NCI-H2029 treated with DMSO at 0.1 percent for 48 hours (cell line): ENCODE measurements at regions not wholly inside any gene's neighbourhood (a gene's known extent, or its start where the extent isn't known, plus 50 kb on each side); places are given as distances from the start of the nearest gene placed in this dataset.

Experiments used
- DNase-seq: peaks from one replicate; lab custom pipeline; 2025; lab: John Stamatoyannopoulos, UW

DNA sequence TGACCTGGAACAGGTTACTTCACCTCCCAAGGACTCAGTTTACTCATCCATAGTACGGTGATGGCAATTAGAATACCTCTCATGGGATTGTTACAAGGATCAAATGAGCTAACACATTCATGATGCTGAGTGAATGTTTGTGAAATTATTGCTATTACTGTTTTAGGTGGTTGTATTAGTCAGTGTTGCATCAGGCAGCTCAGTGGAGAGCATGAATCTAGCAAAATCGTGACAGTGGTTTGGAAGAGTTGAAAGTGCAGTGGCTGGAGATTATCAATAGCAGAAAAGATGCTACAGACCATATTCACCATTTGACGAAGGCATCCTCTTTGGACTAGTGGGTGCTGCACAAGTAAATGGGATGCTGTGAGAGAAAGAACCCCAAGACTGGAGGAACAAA is 50.4 kb upstream of the CTNNBL1 start:
- no peak for DNase-seq

DNA sequence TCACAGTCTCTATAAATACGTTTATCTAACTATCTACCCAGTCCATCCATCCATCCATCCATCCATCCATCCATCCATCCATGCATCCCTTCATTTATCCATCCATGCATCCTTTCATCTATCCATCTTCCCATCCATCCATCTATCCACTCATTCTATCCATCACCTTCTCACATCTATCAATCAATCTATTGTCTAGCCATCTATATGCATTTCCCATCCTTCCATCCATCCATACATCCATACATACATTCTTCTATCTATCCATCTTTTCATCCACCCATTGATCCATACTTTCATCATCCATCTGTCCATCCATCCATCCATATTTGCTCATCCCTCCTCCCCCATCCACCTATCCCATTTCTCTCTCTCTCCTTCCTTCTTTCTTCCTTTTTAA is 51.6 kb upstream of the CTNNBL1 start:
- no peak for DNase-seq

DNA sequence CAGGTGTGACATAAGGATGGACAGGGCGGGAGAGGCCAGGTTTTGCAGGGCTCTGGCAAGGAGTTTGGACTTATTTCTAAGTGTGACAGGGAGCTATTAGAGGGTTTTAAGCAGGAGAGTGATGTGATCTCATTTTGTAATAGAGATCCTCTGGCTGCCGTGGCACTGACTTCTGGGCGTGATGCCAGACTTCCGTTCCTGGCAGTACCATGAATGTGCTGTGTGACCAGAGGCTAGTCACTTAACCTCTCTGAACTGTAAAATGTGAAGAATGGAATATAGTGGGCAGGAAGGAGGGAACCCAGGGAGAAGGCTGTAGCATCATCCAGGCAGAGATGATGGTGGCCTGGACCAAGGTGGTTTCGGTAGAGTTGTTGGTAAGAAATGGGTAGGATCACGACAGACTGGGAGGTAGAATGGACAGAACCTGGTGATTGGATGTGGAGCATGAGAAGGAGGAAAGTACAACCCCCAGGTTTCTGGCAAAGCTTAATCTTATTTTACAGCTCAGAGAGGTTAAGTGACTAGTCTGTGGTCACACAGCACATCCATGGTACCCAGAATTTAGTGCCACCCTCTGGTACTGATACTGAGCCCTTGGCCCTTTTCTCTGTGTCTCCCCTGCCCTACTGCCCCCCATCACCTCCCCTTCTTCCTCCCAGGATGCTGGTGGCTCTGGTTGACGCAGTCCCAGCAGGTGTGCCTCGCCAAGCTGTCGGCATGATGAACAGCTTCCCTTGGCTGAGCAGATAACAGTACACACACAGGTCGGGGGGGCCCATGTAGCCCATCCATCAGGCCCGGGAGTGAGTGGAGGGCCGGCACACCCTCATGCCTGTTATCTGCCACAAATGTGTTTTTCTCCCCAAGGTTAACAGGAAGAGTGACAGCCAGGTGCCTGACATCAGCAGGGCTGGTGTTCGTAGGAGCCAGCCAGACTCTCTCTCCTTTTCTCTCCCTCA is 52.9 kb upstream of the CTNNBL1 start:
- DNase-seq: no peak

GRCh38 chr20:37638527-37638926 is 55.3 kb upstream of the CTNNBL1 start:
- DNase-seq: no peak

DNA sequence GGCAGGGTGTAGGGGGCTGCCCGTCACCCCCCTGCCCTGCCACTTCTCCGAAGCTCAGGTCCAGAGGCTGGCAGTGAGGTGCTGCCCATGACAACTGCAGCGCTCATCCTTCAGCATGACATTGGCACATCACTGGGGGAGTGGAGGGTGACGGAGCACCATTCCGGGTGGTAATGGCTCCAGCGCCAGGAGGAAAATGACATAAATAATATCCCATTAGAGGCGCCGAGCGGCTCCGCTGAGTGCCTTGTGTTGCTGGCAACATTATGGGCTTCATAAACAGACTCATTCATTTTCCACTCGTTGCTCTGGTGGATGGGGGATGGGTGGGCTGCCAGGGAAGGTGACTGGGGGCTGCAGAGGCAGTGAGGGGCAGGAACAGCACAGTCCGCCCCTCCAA is 56.9 kb upstream of the CTNNBL1 start:
- DNase-seq: no peak

DNA sequence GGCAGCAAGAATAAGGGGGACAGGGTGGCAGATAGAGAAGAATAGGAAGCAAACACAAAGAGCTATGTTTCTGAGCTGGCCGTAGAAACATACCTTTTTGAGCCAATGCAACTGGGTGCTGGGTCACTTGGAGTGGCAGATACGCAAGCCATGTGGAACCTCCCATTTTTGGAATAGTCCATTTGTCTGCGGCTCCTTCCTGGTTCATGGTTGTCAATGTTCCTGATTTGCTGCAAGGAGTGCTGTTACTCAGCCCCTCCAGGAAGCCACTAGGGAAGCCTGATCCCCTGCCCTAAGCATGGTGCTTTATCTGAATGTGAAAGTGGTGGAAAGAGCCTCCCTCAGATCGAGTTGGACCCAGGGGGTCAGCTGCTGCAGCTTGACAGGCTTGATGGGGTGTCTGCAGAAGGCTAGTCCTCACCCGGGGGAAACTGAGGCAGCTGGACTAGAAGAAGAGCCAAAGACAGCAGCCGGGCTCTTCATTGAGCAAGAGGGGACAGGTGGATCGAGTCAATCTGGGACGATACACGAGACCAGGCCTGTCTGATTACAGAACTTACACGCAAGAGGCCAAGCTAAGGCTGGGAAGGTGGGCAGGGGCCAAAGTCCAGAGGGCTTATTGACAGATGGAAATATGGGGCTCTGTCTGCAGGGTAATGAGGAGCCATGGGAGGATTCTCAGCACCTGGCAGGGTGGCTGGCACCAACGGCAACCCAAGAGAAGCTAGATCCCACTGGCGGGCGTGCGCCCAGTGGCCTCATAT is 57.4 kb upstream of the CTNNBL1 start:
- DNase-seq: no peak

DNA sequence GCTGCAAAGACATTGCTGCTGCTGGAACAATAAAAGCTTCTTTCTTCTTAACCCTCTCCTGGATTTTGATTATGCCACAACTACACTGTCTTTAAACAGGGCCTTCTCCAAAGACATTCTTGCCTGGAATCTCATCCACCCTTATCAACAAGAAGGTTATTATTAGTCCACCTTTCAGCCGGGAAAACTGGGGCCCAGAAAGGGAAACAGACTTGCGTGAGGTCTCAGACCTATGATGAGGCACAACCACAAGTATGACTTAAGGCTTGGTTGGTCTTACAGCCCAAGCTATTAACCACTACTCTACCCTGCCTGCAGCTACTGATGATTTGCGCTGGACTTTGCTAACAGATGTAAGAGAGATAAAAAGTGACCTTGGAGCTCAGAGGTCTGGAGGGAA is 62.8 kb upstream of the CTNNBL1 start:
- no peak for DNase-seq

DNA sequence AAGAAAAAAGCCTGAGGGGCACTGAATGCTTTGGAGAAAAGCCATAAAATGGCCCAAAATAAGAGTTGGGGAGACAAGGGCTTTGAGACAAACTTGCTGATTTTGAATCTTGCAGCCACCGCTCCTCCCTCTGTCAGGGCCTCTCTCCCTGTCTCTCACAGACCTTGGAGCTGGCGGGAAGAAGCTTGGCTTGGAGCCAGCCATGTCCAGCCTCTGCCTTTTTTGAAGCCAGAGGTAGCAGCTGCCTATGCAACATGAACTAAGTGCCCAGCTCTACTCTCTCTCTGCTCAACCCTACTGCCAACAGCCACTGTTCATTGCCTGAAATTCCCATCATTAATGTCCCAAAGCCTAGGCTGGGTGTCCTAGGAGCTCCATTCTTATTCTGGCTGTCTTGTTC is 63.7 kb upstream of the CTNNBL1 start:
- DNase-seq: peak; percentile 1

GRCh38 chr20:37627767-37628130 is 66.1 kb upstream of the CTNNBL1 start:
- DNase-seq: no peak

- DNase-seq: no peak
Measured at GRCh38 chr20:37627060-37627766, 66.6 kb upstream of the CTNNBL1 start.

GRCh38 chr20:37624963-37625362 is 68.9 kb upstream of the CTNNBL1 start:
- no peak for DNase-seq

GRCh38 chr20:37622728-37623127 is 71.1 kb upstream of the CTNNBL1 start:
- no peak for DNase-seq

DNA sequence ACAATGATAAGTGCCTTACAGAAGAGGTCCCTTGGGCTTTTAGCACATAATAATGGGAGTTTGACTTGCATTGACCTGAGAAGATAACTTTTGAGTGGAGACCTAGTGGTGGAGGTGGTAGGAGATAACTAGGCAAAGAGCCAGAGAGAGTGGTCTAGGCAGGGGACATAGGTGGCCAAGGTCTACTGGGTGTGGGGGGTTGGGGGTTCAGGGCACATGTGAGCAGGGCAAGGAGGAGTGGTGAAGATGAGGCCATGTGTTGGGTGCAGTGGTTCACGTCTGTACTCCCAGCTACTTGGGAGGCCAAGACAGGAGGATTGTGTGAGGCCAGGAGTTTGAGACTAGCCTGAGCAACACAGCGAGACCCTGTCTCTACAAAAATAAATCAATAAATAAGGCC is 74.3 kb upstream of the CTNNBL1 start:
- no peak for DNase-seq

GRCh38 chr20:37616110-37616425 is 77.8 kb upstream of the CTNNBL1 start:
- DNase-seq: no peak

DNA sequence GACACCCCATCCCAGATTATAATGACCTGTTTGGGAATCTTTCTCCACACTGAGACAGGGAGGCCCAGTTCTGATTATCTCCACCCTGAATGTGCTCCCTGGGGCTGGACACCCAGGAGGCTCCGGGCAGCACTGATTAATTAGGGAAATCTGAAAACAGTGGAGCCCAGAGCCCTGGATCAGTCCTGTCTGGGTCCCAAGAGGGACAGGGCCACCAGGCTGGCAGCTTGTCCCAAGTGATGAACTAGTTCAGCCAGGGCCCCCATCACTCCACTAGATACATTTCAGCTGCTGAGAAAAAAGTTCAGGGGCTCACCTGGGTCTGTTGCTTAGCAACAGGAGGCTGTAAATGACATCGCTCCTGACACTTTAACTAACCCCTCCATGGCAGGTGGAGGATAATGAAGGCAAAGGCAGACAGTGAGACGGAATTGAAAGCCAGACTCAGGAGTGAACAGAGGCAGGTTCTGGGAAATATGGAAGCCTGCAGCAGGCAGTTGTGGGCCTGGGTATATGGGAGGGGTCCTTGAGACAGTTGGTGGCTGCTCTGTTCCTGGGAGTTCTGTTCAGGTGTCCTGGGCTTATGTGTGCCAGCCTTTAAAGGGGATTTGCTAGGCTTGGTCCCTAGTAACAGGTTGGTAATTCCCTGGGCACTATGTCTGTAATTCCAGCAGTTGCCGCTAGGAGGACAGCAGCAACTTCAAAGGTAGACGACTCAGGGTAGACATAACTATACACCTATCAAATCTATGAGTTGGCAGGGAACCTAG is 78.3 kb upstream of the CTNNBL1 start:
- peak; percentile 7 for DNase-seq

- no peak for DNase-seq
Measured at GRCh38 chr20:37611852-37612251, 82.0 kb upstream of the CTNNBL1 start.

GRCh38 chr20:37611346-37611745 is 82.5 kb upstream of the CTNNBL1 start:
- no peak for DNase-seq

GRCh38 chr20:37610203-37610798 is 82.6 kb upstream of the BLCAP start:
- DNase-seq: no peak

DNA sequence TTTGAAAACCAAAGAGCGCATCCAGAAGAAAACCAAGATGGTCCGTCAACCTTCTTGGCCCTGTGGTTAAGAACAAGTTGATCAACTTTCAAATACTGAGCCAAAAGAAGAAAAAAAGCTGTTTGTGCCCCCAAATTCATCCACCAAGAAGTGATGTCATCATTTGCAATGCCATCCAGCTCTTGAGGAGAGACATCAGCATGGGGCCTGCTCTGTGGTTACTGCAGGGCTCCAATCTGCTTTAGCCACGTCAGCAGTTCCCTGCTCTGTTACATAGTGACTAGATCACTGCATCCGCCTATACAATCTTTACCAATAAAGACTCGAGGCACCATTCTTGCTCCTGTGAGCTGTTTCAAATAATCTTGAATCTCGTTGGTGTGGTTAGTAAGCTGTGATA is 75.0 kb upstream of the BLCAP start:
- no peak for DNase-seq

- no peak for DNase-seq
Measured at GRCh38 chr20:37600486-37600885, 72.8 kb upstream of the BLCAP start.

- no peak for DNase-seq
Measured at GRCh38 chr20:37598575-37599342, 71.1 kb upstream of the BLCAP start.
